Epithelial cell of esophagus (primary cell): ENCODE measurements at regions not wholly inside any gene's neighbourhood (a gene's known extent, or its start where the extent isn't known, plus 50 kb on each side); places are given as distances from the start of the nearest gene placed in this dataset.

Source experiments
- DNase-seq: peaks from one replicate; pipeline ENCODE4 v3.0.0; 2010; ENCODE audit warnings: low read depth
- H3K4me3 ChIP-seq: 2 replicates; pipeline ENCODE4 v1.5.1; 2011; ENCODE audit warnings: mild to moderate bottlenecking, low read length, control low read depth
- TF ChIP-seq, protein P1 (sequence below): IDR thresholded peaks from 2 replicates; pipeline ENCODE4 v1.5.1; 2011; ENCODE audit warnings: low read depth, mild to moderate bottlenecking, low read length, control low read depth, inconsistent platforms; ENCODE audit not compliant: insufficient read depth; ENCODE audit errors: missing control alignments

DNA sequence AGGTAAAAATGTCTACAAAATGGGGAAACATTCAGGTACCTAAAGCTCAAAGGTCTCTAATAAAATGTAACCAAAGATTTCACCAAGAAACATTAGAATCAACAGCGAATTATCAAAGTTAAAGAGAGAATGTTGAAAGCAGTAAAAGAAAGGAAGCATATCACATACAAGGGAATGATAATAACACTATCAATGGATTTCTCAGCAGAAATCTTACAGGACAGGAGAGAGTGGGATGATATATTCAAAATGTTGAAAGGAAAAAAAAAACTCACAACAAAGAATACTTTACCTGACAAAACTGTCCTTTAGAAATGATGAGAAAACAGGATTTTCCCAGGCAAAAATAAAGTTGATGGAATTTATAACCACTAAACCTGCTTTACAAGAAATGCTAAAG lies 591.2 kb upstream of the POU3F3 start:
- H3K4me3 ChIP-seq, result no peak overlapping the region
- TF ChIP-seq, protein P1, sequence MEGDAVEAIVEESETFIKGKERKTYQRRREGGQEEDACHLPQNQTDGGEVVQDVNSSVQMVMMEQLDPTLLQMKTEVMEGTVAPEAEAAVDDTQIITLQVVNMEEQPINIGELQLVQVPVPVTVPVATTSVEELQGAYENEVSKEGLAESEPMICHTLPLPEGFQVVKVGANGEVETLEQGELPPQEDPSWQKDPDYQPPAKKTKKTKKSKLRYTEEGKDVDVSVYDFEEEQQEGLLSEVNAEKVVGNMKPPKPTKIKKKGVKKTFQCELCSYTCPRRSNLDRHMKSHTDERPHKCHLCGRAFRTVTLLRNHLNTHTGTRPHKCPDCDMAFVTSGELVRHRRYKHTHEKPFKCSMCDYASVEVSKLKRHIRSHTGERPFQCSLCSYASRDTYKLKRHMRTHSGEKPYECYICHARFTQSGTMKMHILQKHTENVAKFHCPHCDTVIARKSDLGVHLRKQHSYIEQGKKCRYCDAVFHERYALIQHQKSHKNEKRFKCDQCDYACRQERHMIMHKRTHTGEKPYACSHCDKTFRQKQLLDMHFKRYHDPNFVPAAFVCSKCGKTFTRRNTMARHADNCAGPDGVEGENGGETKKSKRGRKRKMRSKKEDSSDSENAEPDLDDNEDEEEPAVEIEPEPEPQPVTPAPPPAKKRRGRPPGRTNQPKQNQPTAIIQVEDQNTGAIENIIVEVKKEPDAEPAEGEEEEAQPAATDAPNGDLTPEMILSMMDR, result no peak
- DNase-seq, result no peak

GRCh38 chr2:104279646-104280045 lies 574.3 kb upstream of the POU3F3 start:
- no peak for DNase-seq
- TF ChIP-seq, protein P1, result no peak
- no peak overlapping the region for H3K4me3 ChIP-seq

DNA sequence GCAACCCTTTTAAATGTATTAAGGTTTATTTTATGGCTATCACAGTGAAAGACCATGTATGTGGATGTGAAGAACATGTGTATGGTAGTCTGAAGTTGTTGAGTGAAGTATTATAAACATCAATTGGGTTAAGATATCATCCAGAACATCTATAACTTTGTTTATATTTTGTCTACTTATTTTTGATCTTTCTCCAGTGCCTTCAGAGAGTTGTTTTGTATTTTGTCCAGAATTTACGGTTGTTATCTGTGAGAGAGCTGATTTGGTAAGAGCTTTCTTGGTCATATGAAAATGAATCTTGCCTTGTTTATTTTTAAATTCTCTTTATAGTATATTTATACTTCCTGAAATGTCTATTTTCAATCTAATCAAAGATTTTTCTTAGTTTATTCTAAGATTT lies 573.7 kb upstream of the POU3F3 start:
- TF ChIP-seq, protein P1, result no peak
- H3K4me3 ChIP-seq, result no peak overlapping the region
- no peak for DNase-seq

DNA sequence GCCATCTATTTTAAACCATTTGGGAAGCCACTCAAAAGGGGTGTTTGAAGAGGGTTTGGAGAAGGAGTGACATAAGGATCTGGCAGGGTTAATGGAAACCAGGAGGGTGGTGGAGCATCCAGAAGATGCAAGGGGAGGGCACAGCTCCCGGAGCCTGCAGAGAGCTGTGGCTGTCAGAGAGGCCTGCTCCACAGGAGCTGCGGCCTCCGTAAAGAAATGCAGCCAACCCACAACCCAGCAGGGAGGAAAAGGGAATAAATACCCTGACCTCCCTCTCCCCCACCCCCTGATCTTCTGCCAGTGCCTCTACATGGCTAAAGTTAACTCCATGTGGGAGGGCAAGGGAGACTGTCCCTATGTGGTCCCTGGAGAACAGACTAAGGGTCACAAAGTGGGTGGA lies 567.1 kb upstream of the POU3F3 start:
- no peak overlapping the region for H3K4me3 ChIP-seq
- DNase-seq, result no peak
- TF ChIP-seq, protein P1, result no peak

DNA sequence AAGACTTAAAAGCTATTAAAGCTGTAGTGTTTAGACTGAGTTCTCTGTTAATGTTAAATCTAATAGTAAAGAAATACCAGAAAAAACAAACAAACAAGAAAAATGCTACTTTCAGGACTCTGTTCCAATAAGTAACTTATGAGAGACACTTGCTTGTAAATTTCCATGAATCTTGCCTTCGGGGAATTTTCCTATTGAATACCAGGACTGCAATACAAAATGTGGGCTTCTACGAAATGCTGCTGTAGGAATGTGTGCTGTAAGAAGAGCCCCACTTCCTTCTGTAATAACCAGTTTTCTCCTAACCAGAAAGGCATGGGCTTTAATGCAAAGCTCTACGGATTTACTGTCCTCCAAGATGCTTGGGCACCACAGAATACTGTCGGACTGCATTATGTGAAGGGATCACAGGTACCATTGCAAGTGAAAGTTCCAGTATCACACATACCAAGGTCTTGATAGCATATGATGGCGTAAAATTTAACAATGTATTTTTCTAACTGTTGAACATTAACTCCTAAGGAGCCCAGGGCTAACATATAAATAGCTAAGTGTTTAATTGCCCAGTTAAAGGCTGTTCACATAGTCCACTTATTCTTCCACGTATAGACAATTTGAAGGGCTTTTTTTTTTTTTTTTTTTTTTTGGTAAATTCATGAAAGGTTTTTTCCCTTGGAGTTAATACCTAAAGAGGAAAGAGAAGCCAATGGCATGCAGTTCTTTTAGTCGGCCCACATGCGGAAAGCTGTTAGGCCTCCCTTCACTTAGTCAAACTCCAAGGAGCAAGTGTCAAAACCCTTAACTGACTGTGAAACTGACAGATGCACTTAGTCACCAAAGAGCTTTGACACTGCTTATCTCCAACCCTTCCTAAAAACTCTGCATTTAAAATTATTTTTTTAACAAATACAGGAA lies 564.0 kb upstream of the POU3F3 start:
- DNase-seq, result no peak
- TF ChIP-seq, protein P1, result no peak
- no peak overlapping the region for H3K4me3 ChIP-seq

- TF ChIP-seq, protein P1, result no peak
- DNase-seq, result no peak
- no peak overlapping the region for H3K4me3 ChIP-seq
Measured at GRCh38 chr2:104290566-104290891, 563.4 kb upstream of the POU3F3 start.

- DNase-seq, result no peak
- TF ChIP-seq, protein P1, result no peak
Measured at GRCh38 chr2:104312684-104313083, 541.2 kb upstream of the POU3F3 start.

More at GRCh38 chr2:104312684-104313083, 541.2 kb upstream of the POU3F3 start:
- no peak overlapping the region for H3K4me3 ChIP-seq
